GM23248 (cell line): ENCODE measurements at regions not wholly inside any gene's neighbourhood (a gene's known extent, or its start where the extent isn't known, plus 50 kb on each side); places are given as distances from the start of the nearest gene placed in this dataset.

Experiments used
- EZH2 ChIP-seq: fragments of 200-600 bp; sonication (generic); IDR thresholded peaks from 2 replicates; pipeline ENCODE4 v1.6.1; 2018; ENCODE audit warnings: antibody characterized with exemption, mild to moderate bottlenecking; ENCODE audit not compliant: insufficient read depth, poor library complexity, severe bottlenecking
- EZH2phosphoT487 ChIP-seq: fragments of 200-600 bp; sonication (generic); IDR thresholded peaks from 2 replicates; pipeline ENCODE4 v1.6.1; 2018; ENCODE audit warnings: antibody characterized with exemption, moderate library complexity, mild to moderate bottlenecking, low read depth; ENCODE audit not compliant: insufficient read depth

DNA sequence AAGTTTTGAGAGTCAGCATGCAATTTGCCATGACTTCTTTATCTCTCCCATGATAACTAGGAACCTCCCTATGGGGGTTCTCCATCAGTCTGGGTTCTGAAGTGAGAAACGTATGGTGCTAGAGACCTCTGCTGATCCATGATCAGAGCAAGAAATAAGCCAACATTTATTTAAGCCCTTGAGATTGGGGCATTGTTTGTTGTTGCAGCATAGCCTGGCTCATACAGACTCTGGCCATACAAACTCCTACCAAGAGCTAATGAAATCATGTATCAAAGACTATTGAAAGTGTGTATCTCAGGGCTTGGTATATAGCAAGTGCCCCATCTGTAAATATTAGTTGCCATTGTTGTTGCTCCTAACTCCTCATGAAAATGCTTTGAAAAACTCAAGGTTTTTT is 233.9 kb downstream of the MAF start:
- TF ChIP-seq EZH2phosphoT487 (no peak), EZH2 (no peak)
